Large intestine (tissue), 3 donors: ENCODE measurements at regions not wholly inside any gene's neighbourhood (a gene's known extent, or its start where the extent isn't known, plus 50 kb on each side); places are given as distances from the start of the nearest gene placed in this dataset.

Experiments
- DNase-seq, 2 donors: peaks; one replicate each; pipeline versions ENCODE4 v3.0.0 to v3.0.0-alpha.2; 2013
- H3K27ac ChIP-seq: one replicate; pipeline ENCODE4 v1.5.1; 2013; ENCODE audit warnings: low read length
- H3K27me3 ChIP-seq: 2 replicates; pipeline ENCODE4 v1.6.1; 2013; ENCODE audit warnings: low read length; ENCODE audit not compliant: control insufficient read depth, insufficient read depth
- H3K36me3 ChIP-seq: 2 replicates; pipeline ENCODE4 v1.6.1; 2013; ENCODE audit warnings: low read length; ENCODE audit not compliant: control insufficient read depth, insufficient read depth
- H3K4me1 ChIP-seq: one replicate; pipeline ENCODE4 v1.6.1; 2013; ENCODE audit warnings: low read length; ENCODE audit not compliant: control insufficient read depth, insufficient read depth
- H3K4me3 ChIP-seq: one replicate; pipeline ENCODE4 v1.5.1; 2013; ENCODE audit warnings: low read length
- H3K9me3 ChIP-seq: one replicate; pipeline ENCODE4 v1.6.1; 2013; ENCODE audit warnings: mild to moderate bottlenecking, low read depth, low read length, moderate library complexity; ENCODE audit not compliant: control insufficient read depth
- WGBS: methylation state at CpG from one replicate; pipeline ENCODE4 v1.1.5; 2013; ENCODE audit warnings: low lambda C conversion rate; ENCODE audit not compliant: insufficient coverage; 5-methylcytosine and 5-hydroxymethylcytosine counted together

DNA sequence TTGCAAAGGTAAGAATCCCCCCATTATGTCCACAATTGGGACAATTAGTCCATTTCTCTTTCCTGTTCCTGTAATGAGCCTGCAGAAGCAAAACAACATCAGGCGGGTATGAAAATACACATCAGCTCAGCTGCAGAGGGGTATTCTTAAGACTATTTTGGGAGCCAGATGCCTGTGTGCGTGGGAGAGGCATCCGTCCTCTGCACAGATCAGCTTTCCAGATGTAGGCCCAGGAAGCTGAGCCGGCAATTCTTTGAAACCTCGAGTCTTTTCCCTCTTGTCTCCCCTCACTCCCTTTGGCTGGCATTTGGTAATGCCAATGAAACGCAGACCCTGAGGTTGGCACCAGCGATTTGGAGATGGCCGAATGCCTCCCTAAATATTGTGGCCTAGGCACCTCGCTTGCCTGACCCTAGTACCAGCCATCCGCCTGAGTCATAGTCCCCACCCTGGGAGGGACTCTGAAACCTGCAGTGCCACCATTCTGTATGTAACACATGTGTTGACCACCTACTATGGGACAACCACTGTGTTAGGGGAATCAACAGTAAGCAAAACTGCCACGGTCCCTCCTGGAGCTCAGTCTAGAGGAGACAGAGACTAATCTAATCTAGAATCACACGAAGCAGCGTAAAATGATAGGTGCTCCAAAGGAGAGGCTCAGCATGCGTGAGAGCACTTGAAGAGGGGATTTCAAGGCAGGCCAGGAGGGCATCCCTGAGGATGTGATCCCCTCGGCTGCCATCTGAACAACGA, 603.0 kb downstream of the MATN1 start:
- Histone ChIP-seq H3K4me1 (no peaks in the 10 kb centered on the region), H3K9me3 (no peaks in the 10 kb centered on the region), H3K27ac (no peak overlapping the region), H3K4me3 (no peak overlapping the region), H3K27me3 (peaks cover 2% of the 10 kb centered on the region), H3K36me3 (no peaks in the 10 kb centered on the region)
- DNase-seq = no peak
- WGBS = no CpG with 5 or more reads among the region's 16 CpGs

DNA sequence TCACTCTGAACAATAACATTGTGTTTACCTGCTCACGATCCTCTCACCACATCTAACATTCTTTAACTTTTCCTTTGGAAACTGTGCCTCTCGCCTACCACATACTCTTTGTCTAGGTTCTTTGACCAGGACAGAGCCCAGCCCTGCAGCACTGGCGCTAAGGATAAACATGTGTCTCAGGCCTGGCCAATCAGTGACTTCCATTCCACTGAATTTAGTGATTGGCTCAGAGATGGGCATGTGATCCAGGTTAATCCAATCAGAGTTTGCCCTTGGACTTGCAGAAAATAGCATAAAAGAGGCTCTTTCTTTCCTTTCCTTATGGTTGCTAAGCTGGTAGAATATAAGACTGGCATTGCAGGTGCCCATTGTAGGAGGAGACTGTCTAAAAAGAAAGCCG, 605.7 kb downstream of the MATN1 start:
- 100% methylated on average over 1 of the region's 4 CpGs for WGBS
- Histone ChIP-seq H3K4me3 (no peak overlapping the region), H3K27ac (no peak overlapping the region), H3K36me3 (no peaks in the 10 kb centered on the region), H3K27me3 (no peaks in the 10 kb centered on the region), H3K4me1 (no peaks in the 10 kb centered on the region), H3K9me3 (no peaks in the 10 kb centered on the region)
- DNase-seq = no peak

DNA sequence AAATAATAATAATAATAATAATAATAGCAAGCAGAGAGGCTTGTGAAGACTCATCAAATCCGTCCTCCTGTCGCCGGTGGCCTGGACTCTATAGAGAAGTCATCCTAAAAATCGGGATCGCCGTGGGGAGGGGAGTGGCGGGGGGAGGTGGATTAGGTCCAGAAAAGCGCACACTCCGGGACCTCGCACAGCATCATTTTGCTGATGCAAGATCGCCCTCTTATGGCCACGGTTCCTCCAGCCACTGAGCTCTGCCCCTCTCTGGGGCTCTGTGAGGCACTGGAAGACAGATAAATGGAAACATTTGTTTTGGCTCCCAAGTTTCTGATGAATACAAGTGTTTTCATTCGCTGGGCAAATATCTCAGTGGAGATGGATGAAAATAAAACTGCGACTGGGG, 612.0 kb downstream of the MATN1 start:
- peak; percentile 9 to 23 for DNase-seq
- Histone ChIP-seq H3K4me3 (no peak overlapping the region), H3K4me1 (no peaks in the 10 kb centered on the region), H3K9me3 (no peaks in the 10 kb centered on the region), H3K36me3 (no peaks in the 10 kb centered on the region), H3K27ac (no peak overlapping the region), H3K27me3 (peaks cover 32% of the 10 kb centered on the region)
- no CpG with 5 or more reads among the region's 14 CpGs for WGBS

DNA sequence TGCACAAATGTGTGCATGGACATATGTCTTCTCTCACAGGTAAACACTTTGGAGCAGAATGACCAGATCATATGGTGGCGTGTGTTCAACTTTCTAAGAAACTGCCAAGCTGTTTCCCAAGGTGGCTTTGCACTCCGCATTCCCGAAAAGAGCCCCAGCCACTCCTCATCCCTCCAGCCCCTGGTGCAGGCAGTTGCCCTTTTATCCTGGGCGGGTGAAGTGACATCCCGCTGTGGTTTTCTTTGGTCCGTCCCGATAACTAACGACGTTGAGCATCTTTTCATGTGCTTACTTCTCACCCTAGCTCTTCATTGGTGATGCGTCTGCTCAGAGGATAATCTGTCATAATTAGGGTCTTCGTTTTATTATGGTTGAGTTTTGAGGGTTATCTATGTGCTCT, 612.5 kb downstream of the MATN1 start:
- DNase-seq = no peak
- peaks cover 32% of the 10 kb centered on the region for H3K27me3 ChIP-seq

DNA sequence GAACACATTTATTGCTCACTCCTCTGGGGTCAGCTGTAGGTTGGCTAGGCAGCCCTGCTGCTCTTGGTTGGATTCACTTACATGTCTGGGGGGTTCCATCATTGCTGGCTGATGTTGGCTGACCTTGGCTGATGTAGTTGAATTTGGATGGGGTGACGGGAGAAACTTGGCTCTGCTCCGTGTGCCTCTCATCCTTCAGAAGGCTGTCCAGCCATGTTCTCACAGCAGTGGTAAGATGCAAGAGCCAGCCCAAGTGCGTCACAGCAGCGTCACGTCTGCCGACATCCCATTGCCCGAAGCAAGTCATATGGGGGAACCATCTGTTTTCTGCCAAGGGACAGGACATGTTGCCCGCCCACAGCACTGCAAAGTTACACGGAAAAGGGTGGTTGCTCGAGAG, 613.5 kb downstream of the MATN1 start:
- DNase-seq = no peak
- H3K36me3 ChIP-seq = no peaks in the 10 kb centered on the region
- peaks cover 34% of the 10 kb centered on the region for H3K27me3 ChIP-seq
- H3K4me1 ChIP-seq = no peaks in the 10 kb centered on the region
- no peak overlapping the region for H3K27ac ChIP-seq
- H3K9me3 ChIP-seq = no peaks in the 10 kb centered on the region
- no peak overlapping the region for H3K4me3 ChIP-seq
- 80% methylated on average over 1 of the region's 10 CpGs for WGBS

More for the DNA sequence above, 612.5 kb downstream of the MATN1 start:
- WGBS = 20% methylated on average over 1 of the region's 11 CpGs
- no peak overlapping the region for H3K27ac ChIP-seq
- H3K4me1 ChIP-seq = no peaks in the 10 kb centered on the region
- no peaks in the 10 kb centered on the region for H3K9me3 ChIP-seq
- H3K36me3 ChIP-seq = no peaks in the 10 kb centered on the region
- no peak overlapping the region for H3K4me3 ChIP-seq

DNA sequence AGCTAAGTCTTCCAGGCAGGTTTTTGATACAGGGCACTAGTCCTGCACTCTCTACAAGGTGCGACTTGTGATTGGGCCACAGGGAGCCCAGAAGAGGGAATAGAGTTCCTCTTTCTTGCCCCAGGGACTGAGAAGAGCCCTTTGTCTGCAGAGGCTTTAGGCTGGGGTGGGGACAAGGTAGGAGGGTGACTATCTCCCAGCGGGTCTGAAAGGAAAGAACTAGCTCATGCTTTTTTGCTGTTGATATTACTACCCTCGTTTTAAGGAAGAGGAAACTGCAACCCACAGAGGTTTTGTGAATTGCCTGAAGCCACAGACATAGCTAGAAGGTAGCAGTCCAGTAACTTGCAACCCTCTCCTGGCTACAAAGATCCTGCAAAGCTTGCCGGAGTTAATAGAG, 615.2 kb downstream of the MATN1 start:
- no peak overlapping the region for H3K27ac ChIP-seq
- no peak for DNase-seq
- H3K4me3 ChIP-seq = no peak overlapping the region
- H3K9me3 ChIP-seq = no peaks in the 10 kb centered on the region
- no peaks in the 10 kb centered on the region for H3K36me3 ChIP-seq
- no CpG with 5 or more reads among the region's 4 CpGs for WGBS
- peaks cover 39% of the 10 kb centered on the region for H3K27me3 ChIP-seq
- no peaks in the 10 kb centered on the region for H3K4me1 ChIP-seq

DNA sequence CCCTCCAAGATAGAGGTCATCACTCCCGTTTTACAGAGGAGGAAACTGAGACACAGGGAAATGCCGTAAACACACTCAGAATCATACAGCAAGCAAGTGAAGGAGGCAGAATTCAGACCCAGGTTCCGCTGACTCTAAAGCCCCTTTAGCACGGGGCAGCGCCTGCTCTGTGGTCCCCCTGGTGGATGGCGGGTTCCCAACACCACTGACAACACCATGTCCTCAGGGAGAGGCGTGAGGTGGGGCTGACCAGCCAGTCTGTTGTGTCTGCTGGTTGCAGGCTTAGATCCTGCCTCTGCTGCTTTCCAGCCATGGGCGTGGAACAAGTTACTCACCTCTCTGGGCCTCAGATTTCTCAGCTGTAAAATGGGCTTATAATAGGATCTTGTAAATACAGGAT, 617.3 kb downstream of the MATN1 start:
- no peaks in the 10 kb centered on the region for H3K9me3 ChIP-seq
- DNase-seq = peak in 1 of 2 donors; percentile 15

DNA sequence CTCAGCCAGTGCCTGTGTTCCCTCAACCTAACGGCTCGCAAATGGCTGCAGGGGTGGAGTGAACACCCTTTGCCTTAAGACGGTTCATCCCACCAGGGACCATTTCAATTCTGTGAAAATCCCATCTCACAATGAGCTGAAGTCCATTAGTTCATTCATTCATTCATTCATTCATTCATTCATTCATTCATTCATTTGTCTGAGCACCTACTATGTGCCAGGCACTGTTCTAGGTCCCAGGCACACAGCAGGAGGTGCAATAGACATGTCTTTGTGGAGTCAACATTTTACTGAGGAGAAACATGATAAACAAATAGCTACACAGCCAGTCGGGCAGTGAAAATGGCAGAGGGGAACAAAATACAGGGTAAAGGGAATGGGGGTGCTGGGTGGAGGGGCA, 618.8 kb downstream of the MATN1 start:
- Histone ChIP-seq H3K36me3 (no peaks in the 10 kb centered on the region), H3K4me3 (no peak overlapping the region), H3K27ac (no peak overlapping the region), H3K27me3 (peaks cover 27% of the 10 kb centered on the region), H3K9me3 (no peaks in the 10 kb centered on the region), H3K4me1 (no peaks in the 10 kb centered on the region)
- no CpG with 5 or more reads among the region's 4 CpGs for WGBS
- DNase-seq = no peak

More for the DNA sequence above, 617.3 kb downstream of the MATN1 start:
- no peak overlapping the region for H3K27ac ChIP-seq
- no CpG with 5 or more reads among the region's 8 CpGs for WGBS
- peaks cover 36% of the 10 kb centered on the region for H3K27me3 ChIP-seq
- no peaks in the 10 kb centered on the region for H3K36me3 ChIP-seq
- H3K4me3 ChIP-seq = no peak overlapping the region
- H3K4me1 ChIP-seq = no peaks in the 10 kb centered on the region

DNA sequence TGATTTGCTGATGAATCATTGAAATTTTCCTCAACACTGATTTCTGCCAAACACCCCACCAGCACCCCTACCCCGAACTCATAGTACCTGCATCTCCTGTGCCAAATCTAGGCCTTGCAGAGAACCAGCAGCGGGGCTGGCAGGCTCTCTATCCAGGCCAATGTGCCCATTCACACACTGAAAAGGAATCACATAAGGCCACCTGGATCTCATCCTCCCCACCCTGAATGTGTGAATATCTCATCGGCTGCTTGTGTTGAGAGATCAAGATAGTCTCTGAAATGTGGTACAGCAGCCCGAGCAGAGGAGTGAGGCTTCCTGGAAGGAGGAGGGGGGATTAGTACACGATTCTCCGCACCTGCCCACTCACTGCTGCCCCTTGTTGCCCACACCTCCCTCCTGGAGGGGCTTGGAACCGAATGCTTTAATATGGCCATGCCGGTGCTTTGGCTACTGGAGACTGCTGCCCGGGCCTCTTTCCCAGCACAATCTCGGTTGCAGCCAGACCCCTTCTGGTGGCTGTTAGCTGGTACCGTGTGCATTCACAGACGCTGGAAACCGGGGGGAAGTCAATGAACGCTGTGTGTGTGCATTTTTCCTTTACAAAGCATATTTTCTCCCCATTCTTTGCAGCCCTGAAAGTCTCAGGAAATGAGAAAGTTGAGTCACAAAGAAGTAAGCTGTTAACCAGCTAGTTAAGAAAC, 619.5 kb downstream of the MATN1 start:
- Histone ChIP-seq H3K9me3 (no peaks in the 10 kb centered on the region), H3K4me3 (no peak overlapping the region), H3K4me1 (no peaks in the 10 kb centered on the region), H3K27me3 (peaks cover 22% of the 10 kb centered on the region), H3K36me3 (no peaks in the 10 kb centered on the region), H3K27ac (no peak overlapping the region)
- DNase-seq = no peak
- WGBS = 67% methylated on average over 1 of the region's 14 CpGs

DNA sequence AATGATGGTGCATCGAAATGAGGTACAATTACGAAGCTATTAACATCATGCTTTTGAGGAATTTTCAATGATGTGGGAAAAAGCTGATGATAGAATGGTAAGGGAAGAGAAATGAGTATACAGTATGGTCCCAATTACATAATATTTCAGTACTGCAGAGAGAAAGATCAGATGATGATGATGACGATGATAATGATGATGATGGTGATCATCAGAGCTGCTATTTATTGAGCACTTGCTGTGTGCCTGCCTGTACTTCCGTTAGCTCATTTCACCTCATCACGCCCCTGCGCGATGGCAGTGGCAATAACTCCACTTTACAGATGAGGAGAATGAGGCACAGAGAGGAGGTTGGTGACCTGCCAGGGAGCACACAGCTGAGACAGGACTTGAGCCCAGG, 620.8 kb downstream of the MATN1 start:
- Histone ChIP-seq H3K27ac (no peak overlapping the region), H3K9me3 (no peaks in the 10 kb centered on the region), H3K27me3 (peaks cover 13% of the 10 kb centered on the region), H3K36me3 (no peaks in the 10 kb centered on the region), H3K4me1 (no peaks in the 10 kb centered on the region), H3K4me3 (no peak overlapping the region)
- WGBS = 80% methylated on average over 1 of the region's 7 CpGs
- no peak for DNase-seq
